A549 (cell line): ENCODE measurements at regions not wholly inside any gene's neighbourhood (a gene's known extent, or its start where the extent isn't known, plus 50 kb on each side); places are given as distances from the start of the nearest gene placed in this dataset.
"Not testable (repeated sequence)": the region's sequence is repeated elsewhere in the genome, so short reads cannot be mapped to it uniquely, and the experiment has no call there.

Experiments used
- ATAC-seq, 2 experiments: fragments of 200-7000 bp in 1 of 2; fragments of >200 bp in 1 of 2; cut with Nextera tagmentation in 1 of 2; cut with Tn5 transposase in 1 of 2; 3 replicates each; pipeline versions ENCODE4 v1.8.0 to v1.9.1; 2018 to 2020; ENCODE audit warnings: mild to moderate bottlenecking in 1 of 2, moderate library complexity in 1 of 2
- CTCF ChIA-PET: fragments of 300-600 bp; sonication (Branson Sonifier 250); formaldehyde crosslinking; extraction: SDS; loops from one replicate; lab custom pipeline; 2021; ENCODE audit warnings: antibody characterized with exemption, inconsistent platforms; lab: Yijun Ruan, JAX
- POLR2A ChIA-PET: fragments of 350-600 bp; formaldehyde crosslinking; extraction: SDS; loops from one replicate; lab custom pipeline; 2021; ENCODE audit warnings: antibody characterized with exemption, inconsistent platforms; lab: Yijun Ruan, JAX
- DNase-seq, 2 experiments: peaks; one replicate each; pipeline versions ENCODE4 v3.0.0 to v3.0.0-alpha.2; 2011 to 2016; ENCODE audit warnings: low read depth in 1 of 2, low spot score in 1 of 2
- FAIRE-seq: peaks from 2 replicates; lab custom pipeline; 2011; peaks lifted over from hg19 to GRCh38; lab: Jason Lieb, UNC
- H3K27ac ChIP-seq, 2 experiments: fragments of >200 bp; sonication (Bioruptor Twin); formaldehyde crosslinking; 3 replicates each; pipeline ENCODE4 v1.5.1; 2016 to 2017
- H3K4me1 ChIP-seq: fragments of >200 bp; sonication (Bioruptor Twin); formaldehyde crosslinking; 3 replicates; pipeline ENCODE4 v1.6.1; 2016
- H3K4me2 ChIP-seq: fragments of >200 bp; sonication (Bioruptor Twin); formaldehyde crosslinking; 3 replicates; pipeline ENCODE4 v1.6.1; 2016
- H3K4me3 ChIP-seq: fragments of >200 bp; sonication (Bioruptor Twin); formaldehyde crosslinking; 3 replicates; pipeline ENCODE4 v1.5.1; 2016
- H3K9me3 ChIP-seq: fragments of >200 bp; sonication (Bioruptor Twin); formaldehyde crosslinking; 3 replicates; pipeline ENCODE4 v1.6.1; 2016
- ATOH8 ChIP-seq: fragments of 250-450 bp; sonication (Bioruptor Pico); IDR thresholded peaks from 2 replicates; pipeline ENCODE4 v1.5.0; 2020; ENCODE audit warnings: low read depth, mild to moderate bottlenecking, moderate library complexity
- CBX2 ChIP-seq: fragments of 200-600 bp; sonication (generic); IDR thresholded peaks from 2 replicates; pipeline ENCODE4 v1.6.1; 2016; ENCODE audit warnings: low read depth, mild to moderate bottlenecking, borderline replicate concordance
- CHD2 ChIP-seq: fragments of 150-350 bp; IDR thresholded peaks from 2 replicates; pipeline ENCODE4 v1.6.1; 2014; ENCODE audit warnings: low read length; ENCODE audit not compliant: partially characterized antibody
- EHF ChIP-seq: fragments of 250-450 bp; sonication (Bioruptor Pico); IDR thresholded peaks from 2 replicates; pipeline ENCODE4 v1.5.0; 2020; ENCODE audit warnings: mild to moderate bottlenecking
- ELK1 ChIP-seq: fragments of 150-350 bp; IDR thresholded peaks from 2 replicates; pipeline ENCODE4 v1.6.1; 2014; ENCODE audit warnings: low read depth, mild to moderate bottlenecking, low read length
- EP300 ChIP-seq, 2 experiments: fragments of >200 bp; sonication (Bioruptor Twin); formaldehyde crosslinking; IDR thresholded peaks; 2 replicates in 1 of 2; 3 replicates in 1 of 2; pipeline ENCODE4 v1.6.1; 2016 to 2017
- ESRRA ChIP-seq: fragments of 150-350 bp; IDR thresholded peaks from 2 replicates; pipeline ENCODE4 v1.6.1; 2014; ENCODE audit warnings: mild to moderate bottlenecking, low read length, borderline replicate concordance
- GATA3 ChIP-seq: IDR thresholded peaks from 2 replicates; pipeline ENCODE4 v1.6.1; 2012; ENCODE audit warnings: borderline replicate concordance
- HDAC2 ChIP-seq: fragments of 200-600 bp; sonication (generic); IDR thresholded peaks from 2 replicates; pipeline ENCODE4 v1.6.1; 2016
- HES2 ChIP-seq: fragments of >200 bp; sonication (Bioruptor Twin); formaldehyde crosslinking; IDR thresholded peaks from 2 replicates; pipeline ENCODE4 v1.6.1; 2016
- HEYL ChIP-seq: fragments of 250-450 bp; sonication (Bioruptor Pico); IDR thresholded peaks from 2 replicates; pipeline ENCODE4 v1.8.0; 2021; ENCODE audit warnings: mild to moderate bottlenecking, moderate library complexity
- HOXB13 ChIP-seq: fragments of 250-450 bp; sonication (Bioruptor Pico); IDR thresholded peaks from 2 replicates; pipeline ENCODE4 v1.5.0; 2020; ENCODE audit warnings: low read depth, mild to moderate bottlenecking, moderate library complexity
- HOXB5 ChIP-seq: fragments of 250-450 bp; sonication (Bioruptor Pico); IDR thresholded peaks from 2 replicates; pipeline ENCODE4 v1.5.0; 2020; ENCODE audit warnings: mild to moderate bottlenecking, moderate library complexity
- MAFK ChIP-seq: fragments of 450-650 bp; IDR thresholded peaks from 2 replicates; pipeline ENCODE4 v1.6.1; 2014; ENCODE audit not compliant: partially characterized antibody
- MAZ ChIP-seq: fragments of 150-350 bp; IDR thresholded peaks from 2 replicates; pipeline ENCODE4 v1.6.1; 2014; ENCODE audit warnings: antibody characterized with exemption, low read depth, low read length, borderline replicate concordance
- NFE2L2 ChIP-seq: fragments of 150-350 bp; conservative IDR thresholded peaks from 2 replicates; pipeline ENCODE4 v1.6.1; 2014; ENCODE audit warnings: low read length
- PBX3 ChIP-seq: IDR thresholded peaks from 2 replicates; pipeline ENCODE4 v1.6.1; 2012
- PHF8 ChIP-seq: fragments of 200-600 bp; sonication (generic); IDR thresholded peaks from 2 replicates; pipeline ENCODE4 v1.6.1; 2016; ENCODE audit warnings: low read depth, mild to moderate bottlenecking, antibody characterized with exemption, moderate library complexity, borderline replicate concordance
- POLR2A ChIP-seq: IDR thresholded peaks from 2 replicates; pipeline ENCODE4 v1.6.1; 2012; ENCODE audit warnings: mild to moderate bottlenecking, low read length
- REST ChIP-seq: fragments of 200-600 bp; sonication (generic); IDR thresholded peaks from 2 replicates; pipeline ENCODE4 v1.6.1; 2016; ENCODE audit warnings: antibody characterized with exemption, mild to moderate bottlenecking, moderate library complexity
- RNF2 ChIP-seq: fragments of 200-600 bp; sonication (generic); IDR thresholded peaks from 2 replicates; pipeline ENCODE4 v1.6.1; 2016; ENCODE audit warnings: low read depth, mild to moderate bottlenecking, antibody characterized with exemption, moderate library complexity, borderline replicate concordance
- ZFP36 ChIP-seq: fragments of 450-650 bp; IDR thresholded peaks from 2 replicates; pipeline ENCODE4 v1.6.1; 2014; ENCODE audit warnings: borderline replicate concordance; ENCODE audit not compliant: partially characterized antibody
- WGBS: methylation state at CpG from one replicate; pipeline ENCODE4 v1.1.6; 2017; ENCODE audit errors: missing lambda C conversion rate; 5-methylcytosine and 5-hydroxymethylcytosine counted together

GRCh38 chr13:74243637-74244526 is 109.7 kb upstream of the KLF12 start:
- no peak for FAIRE-seq
- 21% methylated on average over 5 of the region's 5 CpGs for WGBS
- H3K4me2 ChIP-seq, result no peak overlapping the region
- H3K9me3 ChIP-seq, result no peaks in the 10 kb centered on the region
- no peak overlapping the region for H3K4me3 ChIP-seq
- ChIA-PET CTCF (no interaction called here), POLR2A (no interaction called here)
- no peak for ATAC-seq
- no peaks in the 10 kb centered on the region for H3K4me1 ChIP-seq
- DNase-seq, result no peak
- no peak for TF ChIP-seq ELK1
- no peak for TF ChIP-seq HEYL
- no peak for TF ChIP-seq HOXB5 (CRISPR knock-in tag)
- no peak for TF ChIP-seq RNF2
- TF ChIP-seq ATOH8 (CRISPR knock-in tag), result no peak
- TF ChIP-seq HDAC2, result no peak
- TF ChIP-seq NFE2L2, result no peak
- TF ChIP-seq HOXB13 (CRISPR knock-in tag), result no peak
- TF ChIP-seq ESRRA, result no peak
- no peak overlapping the region for H3K27ac ChIP-seq

GRCh38 chr13:74241343-74241742 is 107.1 kb upstream of the KLF12 start:
- no CpG with 5 or more reads among the region's 19 CpGs for WGBS
- FAIRE-seq, ATAC-seq: not testable (repeated sequence)

GRCh38 chr13:74230984-74231501 is 96.8 kb upstream of the KLF12 start:
- no peaks in the 10 kb centered on the region for H3K9me3 ChIP-seq
- CTCF ChIA-PET, result no interaction called here
- ATAC-seq (no peak), FAIRE-seq (no peak), DNase-seq (no peak)
- H3K4me3 ChIP-seq, result no peak overlapping the region
- H3K4me1 ChIP-seq, result peaks cover 5% of the 10 kb centered on the region; the same call in 1 of the 3 replicates
- no peak for TF ChIP-seq POLR2A
- TF ChIP-seq GATA3, result no peak
- POLR2A ChIA-PET, result no interaction called here
- 46% methylated on average over 4 of the region's 4 CpGs for WGBS
- no peak overlapping the region for H3K27ac ChIP-seq
- H3K4me2 ChIP-seq, result no peak overlapping the region

More at GRCh38 chr13:74241343-74241742, 107.1 kb upstream of the KLF12 start:
- H3K4me2 ChIP-seq, DNase-seq, POLR2A ChIA-PET, H3K9me3 ChIP-seq, H3K4me3 ChIP-seq, H3K4me1 ChIP-seq, CTCF ChIA-PET, H3K27ac ChIP-seq: not testable (repeated sequence)

- POLR2A ChIA-PET, result no interaction called here
- no peak overlapping the region for H3K4me3 ChIP-seq
- H3K4me1 ChIP-seq, result peaks cover 5% of the 10 kb centered on the region; the same call in 1 of the 3 replicates
- CTCF ChIA-PET, result no interaction called here
- whole genome bisulfite sequencing, result 45% methylated on average over 4 of the region's 4 CpGs
- H3K27ac ChIP-seq, result no peak overlapping the region
- ATAC-seq (no peak), DNase-seq (no peak), FAIRE-seq (no peak)
- no peak overlapping the region for H3K4me2 ChIP-seq
- no peaks in the 10 kb centered on the region for H3K9me3 ChIP-seq
- no peak for TF ChIP-seq POLR2A
- no peak for TF ChIP-seq ZFP36
- TF ChIP-seq EHF (CRISPR knock-in tag), result no peak
- TF ChIP-seq PHF8, result no peak
- no peak for TF ChIP-seq MAFK
- no peak for TF ChIP-seq REST
- no peak for TF ChIP-seq MAZ
- TF ChIP-seq EP300 (IDR thresholded peaks at IDR 0.05), result no peak
- no peak for TF ChIP-seq PBX3
- no peak for TF ChIP-seq CBX2
- no peak for TF ChIP-seq CHD2
- TF ChIP-seq HES2, result no peak
- no peak for TF ChIP-seq HDAC2
Measured at GRCh38 chr13:74229242-74229641, 95.0 kb upstream of the KLF12 start.
